Hepatic stellate cell (primary cell): ENCODE measurements at regions not wholly inside any gene's neighbourhood (a gene's known extent, or its start where the extent isn't known, plus 50 kb on each side); places are given as distances from the start of the nearest gene placed in this dataset.
"Not testable (repeated sequence)": the region's sequence is repeated elsewhere in the genome, so short reads cannot be mapped to it uniquely, and the experiment has no call there.

ENCODE experiments used
- DNase-seq: peaks from one replicate; pipeline ENCODE4 v3.0.0; 2011; ENCODE audit warnings: low spot score

- DNase-seq = no peak
Measured at GRCh38 chr14:89065879-89066278, 241.4 kb downstream of the TTC8 start.

DNA sequence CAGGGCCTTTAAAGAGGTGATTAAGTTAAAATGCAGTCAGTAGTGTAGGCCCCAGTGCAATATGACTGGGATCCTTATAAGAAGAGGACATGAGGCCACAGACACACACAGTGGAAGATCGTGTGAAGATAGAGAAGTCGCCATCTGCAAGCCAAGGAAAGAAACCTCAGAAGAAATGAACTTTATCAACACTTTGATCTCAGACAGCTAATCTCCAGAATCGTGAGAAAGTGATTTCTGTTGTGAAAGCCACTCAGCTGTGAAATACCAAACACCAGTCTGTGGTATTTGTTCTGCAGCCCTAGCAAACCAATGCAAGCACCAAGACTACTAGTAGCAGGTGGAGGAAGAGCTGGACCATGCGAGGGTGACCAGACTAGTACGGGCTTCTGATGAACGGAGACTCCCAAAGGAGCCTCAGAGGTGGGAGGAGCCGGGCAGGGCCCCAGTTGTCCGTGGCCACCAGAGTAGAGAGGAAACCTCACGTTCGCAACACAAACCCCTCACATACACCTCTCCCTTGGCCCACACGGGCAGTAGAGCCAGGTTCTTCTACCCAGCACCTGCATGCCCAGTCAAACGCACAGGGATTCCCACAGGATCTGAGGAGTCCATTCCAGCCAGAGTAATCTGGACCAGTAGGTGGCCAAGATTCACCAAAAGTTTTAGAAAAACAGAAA, 243.0 kb downstream of the TTC8 start:
- no peak for DNase-seq

DNA sequence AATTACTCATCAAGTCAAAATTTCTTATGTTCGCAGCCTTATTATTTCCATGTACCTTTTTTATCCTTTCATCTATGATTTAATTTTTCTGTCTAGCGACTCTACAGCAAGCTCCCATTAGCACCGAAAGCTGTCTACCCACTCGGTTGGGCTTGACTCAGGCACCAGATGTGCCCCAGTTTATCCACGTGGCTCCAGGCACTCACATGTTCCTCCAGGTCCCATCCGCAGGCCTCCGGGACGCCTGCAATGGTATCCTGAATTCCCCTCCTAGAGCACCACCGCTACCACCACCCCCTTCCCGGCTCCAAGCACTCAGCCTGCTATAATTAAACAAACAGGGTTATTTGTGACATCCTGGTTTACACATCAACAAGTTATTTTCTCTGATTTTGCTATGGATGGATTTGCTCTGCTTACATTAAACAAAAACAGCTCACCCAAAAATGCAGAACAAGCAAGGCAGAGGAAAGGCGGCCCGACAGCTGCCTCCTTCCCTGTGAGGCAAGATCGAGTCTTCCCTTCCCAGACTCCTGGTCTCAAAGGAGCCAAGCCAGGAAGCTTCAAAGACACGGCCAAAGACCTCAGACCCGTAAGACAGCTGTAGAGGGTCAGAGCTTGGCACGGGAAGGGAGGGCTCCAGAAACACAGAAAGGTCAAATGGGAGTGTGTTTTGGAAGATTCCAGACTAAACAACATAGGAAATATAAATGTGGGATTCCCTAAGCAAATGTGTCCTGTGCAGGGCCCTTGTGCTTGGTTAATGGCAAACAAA, 253.8 kb downstream of the TTC8 start:
- no peak for DNase-seq

DNA sequence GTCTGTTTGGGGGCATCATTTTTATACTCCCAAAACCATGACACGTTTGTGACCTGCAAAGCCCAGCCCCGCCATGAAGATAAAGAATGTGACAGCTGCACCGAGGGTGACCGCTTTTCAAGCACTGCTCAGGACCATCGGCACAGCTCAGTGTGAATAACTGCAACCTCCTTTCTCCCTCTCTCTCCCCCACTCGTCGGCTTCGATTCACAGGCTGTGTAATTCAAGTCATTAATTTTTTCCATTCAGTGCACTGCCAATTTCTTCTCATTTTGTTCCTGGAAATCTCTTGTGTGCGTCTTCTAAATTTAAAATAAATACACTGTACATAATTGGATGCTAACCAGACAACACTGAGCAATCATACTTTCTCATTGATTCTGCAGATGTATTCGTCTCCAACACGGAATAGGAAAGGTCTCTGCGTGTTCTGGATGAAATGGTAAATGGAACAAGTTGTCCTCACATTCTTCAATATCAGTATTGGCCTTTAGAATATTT, 260.8 kb downstream of the TTC8 start:
- DNase-seq = no peak

DNA sequence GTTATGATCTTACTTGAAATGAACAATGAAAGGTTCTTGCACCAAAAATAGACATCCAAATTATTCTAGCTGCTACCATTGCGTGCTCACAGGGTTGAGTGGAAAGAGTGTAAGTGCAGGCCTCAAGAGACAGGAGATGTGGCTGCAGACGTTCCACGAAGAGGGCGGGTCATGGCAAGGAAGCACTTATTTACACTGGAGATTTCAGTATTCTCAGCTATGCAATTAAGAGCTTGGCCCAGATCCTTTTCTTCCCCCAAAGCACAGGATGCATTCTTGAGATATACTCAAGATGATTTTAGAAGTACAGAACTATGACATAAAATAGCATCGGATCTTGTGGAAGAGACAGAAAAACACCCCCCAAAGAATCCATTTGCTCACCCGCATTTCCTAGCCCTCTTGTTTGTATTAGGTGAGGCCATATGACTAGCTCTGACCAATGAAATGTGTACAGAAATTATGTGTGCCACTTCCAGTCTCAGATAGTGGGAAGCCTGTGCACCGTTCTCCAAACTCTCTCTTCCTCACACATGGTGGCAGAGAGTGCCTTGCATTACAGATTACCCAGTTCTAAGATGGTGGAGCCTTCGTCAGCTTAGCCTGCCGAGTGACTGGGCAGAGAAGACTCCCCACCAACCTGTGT, 261.4 kb downstream of the TTC8 start:
- DNase-seq = peak; percentile 6

DNA sequence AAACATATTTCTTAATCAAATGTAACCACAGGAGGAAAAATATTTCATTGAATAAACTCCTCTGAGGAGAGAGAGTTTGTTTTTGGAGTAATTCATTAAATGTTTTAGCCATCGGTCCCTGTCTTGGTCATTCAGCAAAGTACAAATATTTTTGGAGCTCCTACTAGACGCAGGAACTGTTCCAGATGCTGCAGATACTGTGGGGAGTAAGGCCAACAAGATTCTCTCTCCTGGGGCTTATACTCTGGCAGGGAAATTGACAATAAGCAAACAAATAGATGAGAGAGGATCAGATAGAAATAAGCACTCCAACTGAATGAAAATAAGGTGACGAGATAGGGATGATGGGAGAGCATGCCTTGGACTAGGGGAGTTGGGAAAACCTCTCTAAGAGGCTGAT, 264.1 kb downstream of the TTC8 start:
- no peak for DNase-seq

GRCh38 chr14:89089330-89089729, 264.9 kb downstream of the TTC8 start:
- DNase-seq = no peak

GRCh38 chr14:89091781-89092180, 267.3 kb downstream of the TTC8 start:
- DNase-seq = no peak

- no peak for DNase-seq
Measured at GRCh38 chr14:89093083-89093730, 268.8 kb downstream of the TTC8 start.

DNA sequence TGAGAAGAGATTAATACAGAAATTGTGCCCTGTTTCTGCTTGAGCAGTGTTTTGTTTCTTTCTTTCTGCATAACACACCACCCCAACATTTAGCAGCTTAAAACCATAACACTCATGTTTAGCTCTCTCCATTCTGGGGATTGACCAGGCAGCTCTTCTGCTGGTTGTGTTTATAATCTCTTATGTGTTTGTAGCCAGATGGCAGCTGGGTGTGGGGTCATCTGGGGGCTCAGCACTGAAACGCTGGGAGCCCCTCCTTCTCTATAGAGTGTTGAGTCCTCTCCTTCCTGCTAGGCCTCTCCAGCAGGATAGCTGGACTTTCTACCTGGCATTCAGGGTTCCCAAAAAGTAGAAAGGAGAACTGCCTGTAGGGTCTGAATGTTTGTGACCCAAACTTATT, 270.6 kb downstream of the TTC8 start:
- no peak for DNase-seq

GRCh38 chr14:89096946-89097345, 272.5 kb downstream of the TTC8 start:
- DNase-seq = no peak

- DNase-seq = no peak
Measured at GRCh38 chr14:89098254-89098653, 273.8 kb downstream of the TTC8 start.

- DNase-seq = not testable (repeated sequence)
Measured at GRCh38 chr14:89104171-89104817, 279.8 kb downstream of the TTC8 start.

DNA sequence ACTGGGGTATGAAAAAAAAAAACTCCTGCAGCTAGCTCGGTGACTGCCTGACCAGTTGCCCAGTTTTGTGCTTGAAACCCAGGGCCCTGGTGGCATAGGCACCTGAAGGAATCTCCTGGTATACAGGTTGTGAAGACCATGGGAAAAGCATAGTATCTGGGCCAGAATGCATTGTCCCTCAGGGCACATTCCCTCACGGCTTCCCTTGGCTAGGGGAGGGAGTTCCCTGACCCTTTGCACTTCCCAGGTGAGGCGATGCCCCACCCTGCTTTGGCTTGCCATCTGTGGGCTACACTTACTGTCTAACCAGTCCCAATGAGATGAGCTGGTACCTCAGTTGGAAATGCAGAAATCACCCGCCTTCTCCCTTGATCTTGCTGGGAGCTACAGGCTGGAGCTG, 280.4 kb downstream of the TTC8 start:
- DNase-seq = not testable (repeated sequence)
